Memory B cell (primary cell): ENCODE measurements at regions not wholly inside any gene's neighbourhood (a gene's known extent, or its start where the extent isn't known, plus 50 kb on each side); places are given as distances from the start of the nearest gene placed in this dataset.
"Not testable (repeated sequence)": the region's sequence is repeated elsewhere in the genome, so short reads cannot be mapped to it uniquely, and the experiment has no call there.

ENCODE experiments used
- ATAC-seq: fragments of 150-1000 bp; cut with Tn5 transposase; 2 replicates; pipeline ENCODE4 v1.10.0; 2021; ENCODE audit warnings: low read depth, mild to moderate bottlenecking, moderate library complexity
- DNase-seq, 2 donors: peaks; one replicate each; pipeline ENCODE4 v3.0.0; 2022; ENCODE audit warnings: low spot score in 2 of 2
- H3K27ac Mint-ChIP-seq: one replicate; pipeline ENCODE4 v1.8.0; 2022; ENCODE audit warnings: mild to moderate bottlenecking, moderate library complexity, mixed read lengths
- H3K27me3 Mint-ChIP-seq: one replicate; pipeline ENCODE4 v1.8.0; 2022; ENCODE audit warnings: mixed read lengths
- H3K36me3 Mint-ChIP-seq: one replicate; pipeline ENCODE4 v1.8.0; 2022; ENCODE audit warnings: mild to moderate bottlenecking, mixed read lengths
- H3K4me1 Mint-ChIP-seq: one replicate; pipeline ENCODE4 v1.8.0; 2022; ENCODE audit warnings: mixed read lengths
- H3K4me3 Mint-ChIP-seq: one replicate; pipeline ENCODE4 v1.8.0; 2022; ENCODE audit warnings: mild to moderate bottlenecking, moderate library complexity, mixed read lengths
- H3K9me3 Mint-ChIP-seq: one replicate; pipeline ENCODE4 v1.8.0; 2022; ENCODE audit warnings: mixed read lengths

GRCh38 chr6:47180633-47181032, 129.1 kb downstream of the TNFRSF21 start:
- Mint-ChIP-seq H3K4me1 (no peaks in the 10 kb centered on the region), H3K27me3 (peaks cover 1% of the 10 kb centered on the region), H3K27ac (no peak overlapping the region), H3K36me3 (no peaks in the 10 kb centered on the region), H3K9me3 (no peaks in the 10 kb centered on the region), H3K4me3 (no peak overlapping the region)
- DNase-seq: no peak
- ATAC-seq: no peak

GRCh38 chr6:47179286-47179685, 130.4 kb downstream of the TNFRSF21 start:
- DNase-seq (no peak), ATAC-seq (no peak)
- no peak overlapping the region for H3K27ac Mint-ChIP-seq
- no peaks in the 10 kb centered on the region for H3K9me3 Mint-ChIP-seq
- H3K4me3 Mint-ChIP-seq: no peak overlapping the region
- H3K4me1 Mint-ChIP-seq: no peaks in the 10 kb centered on the region
- H3K36me3 Mint-ChIP-seq: no peaks in the 10 kb centered on the region
- peaks cover 1% of the 10 kb centered on the region for H3K27me3 Mint-ChIP-seq

GRCh38 chr6:47175656-47176055, 133.5 kb upstream of the ADGRF1 start:
- Mint-ChIP-seq H3K27ac (no peak overlapping the region), H3K4me1 (no peaks in the 10 kb centered on the region), H3K36me3 (no peaks in the 10 kb centered on the region), H3K4me3 (no peak overlapping the region), H3K9me3 (no peaks in the 10 kb centered on the region), H3K27me3 (no peaks in the 10 kb centered on the region)
- ATAC-seq (no peak), DNase-seq (no peak)

GRCh38 chr6:47174502-47175023, 132.4 kb upstream of the ADGRF1 start:
- Mint-ChIP-seq H3K27ac (no peak overlapping the region), H3K9me3 (no peaks in the 10 kb centered on the region), H3K27me3 (no peaks in the 10 kb centered on the region), H3K4me1 (peaks cover 3% of the 10 kb centered on the region), H3K36me3 (no peaks in the 10 kb centered on the region), H3K4me3 (no peak overlapping the region)
- DNase-seq (no peak), ATAC-seq (no peak)

- H3K4me3 Mint-ChIP-seq, H3K27me3 Mint-ChIP-seq: not testable (repeated sequence)
These were observed 131.9 kb upstream of the ADGRF1 start for GRCh38 chr6:47174063-47174462.

GRCh38 chr6:47173145-47173544, 131.0 kb upstream of the ADGRF1 start:
- H3K27ac Mint-ChIP-seq, ATAC-seq, H3K4me1 Mint-ChIP-seq, DNase-seq, H3K27me3 Mint-ChIP-seq, H3K9me3 Mint-ChIP-seq, H3K4me3 Mint-ChIP-seq, H3K36me3 Mint-ChIP-seq: not testable (repeated sequence)

More at GRCh38 chr6:47174063-47174462, 131.9 kb upstream of the ADGRF1 start:
- DNase-seq, H3K27ac Mint-ChIP-seq, H3K36me3 Mint-ChIP-seq, ATAC-seq, H3K4me1 Mint-ChIP-seq, H3K9me3 Mint-ChIP-seq: not testable (repeated sequence)

- no peak overlapping the region for H3K4me3 Mint-ChIP-seq
- no peak for ATAC-seq
- H3K36me3 Mint-ChIP-seq: no peaks in the 10 kb centered on the region
- DNase-seq: no peak
- H3K27me3 Mint-ChIP-seq: no peaks in the 10 kb centered on the region
- H3K27ac Mint-ChIP-seq: no peak overlapping the region
- peaks cover 3% of the 10 kb centered on the region for H3K4me1 Mint-ChIP-seq
- H3K9me3 Mint-ChIP-seq: peaks cover 2% of the 10 kb centered on the region
These were observed 128.4 kb upstream of the ADGRF1 start for GRCh38 chr6:47170617-47170947.

GRCh38 chr6:47169785-47170616, 127.9 kb upstream of the ADGRF1 start:
- H3K36me3 Mint-ChIP-seq: no peaks in the 10 kb centered on the region
- no peak for ATAC-seq

GRCh38 chr6:47168180-47168579, 126.0 kb upstream of the ADGRF1 start:
- Mint-ChIP-seq H3K4me3 (no peak overlapping the region), H3K27me3 (no peaks in the 10 kb centered on the region), H3K36me3 (no peaks in the 10 kb centered on the region), H3K9me3 (peaks cover 2% of the 10 kb centered on the region), H3K27ac (no peak overlapping the region), H3K4me1 (peaks cover 3% of the 10 kb centered on the region)
- ATAC-seq: no peak
- DNase-seq: no peak

More at GRCh38 chr6:47169785-47170616, 127.9 kb upstream of the ADGRF1 start:
- Mint-ChIP-seq H3K27me3 (no peaks in the 10 kb centered on the region), H3K4me3 (no peak overlapping the region), H3K9me3 (peaks cover 2% of the 10 kb centered on the region), H3K4me1 (peaks cover 3% of the 10 kb centered on the region), H3K27ac (no peak overlapping the region)
- no peak for DNase-seq

- no peak overlapping the region for H3K4me3 Mint-ChIP-seq
- H3K27me3 Mint-ChIP-seq: peaks cover 2% of the 10 kb centered on the region
- ATAC-seq (no peak), DNase-seq (no peak)
- H3K27ac Mint-ChIP-seq: no peak overlapping the region
- H3K4me1 Mint-ChIP-seq: peaks cover 3% of the 10 kb centered on the region
- H3K9me3 Mint-ChIP-seq: peaks cover 2% of the 10 kb centered on the region
- no peaks in the 10 kb centered on the region for H3K36me3 Mint-ChIP-seq
These were observed 123.8 kb upstream of the ADGRF1 start for GRCh38 chr6:47165918-47166317.

GRCh38 chr6:47164877-47165276, 122.7 kb upstream of the ADGRF1 start:
- H3K9me3 Mint-ChIP-seq: peaks cover 2% of the 10 kb centered on the region
- H3K27me3 Mint-ChIP-seq: peaks cover 2% of the 10 kb centered on the region
- no peak for DNase-seq
- H3K36me3 Mint-ChIP-seq: no peaks in the 10 kb centered on the region
- no peak for ATAC-seq
- no peak overlapping the region for H3K4me3 Mint-ChIP-seq
- H3K27ac Mint-ChIP-seq: no peak overlapping the region
- H3K4me1 Mint-ChIP-seq: no peaks in the 10 kb centered on the region

GRCh38 chr6:47163536-47163935, 121.4 kb upstream of the ADGRF1 start:
- peaks cover 2% of the 10 kb centered on the region for H3K27me3 Mint-ChIP-seq
- no peak overlapping the region for H3K27ac Mint-ChIP-seq
- no peak for DNase-seq
- no peak overlapping the region for H3K4me3 Mint-ChIP-seq
- ATAC-seq: no peak
- no peaks in the 10 kb centered on the region for H3K4me1 Mint-ChIP-seq
- H3K9me3 Mint-ChIP-seq: peaks cover 2% of the 10 kb centered on the region
- no peaks in the 10 kb centered on the region for H3K36me3 Mint-ChIP-seq

- ATAC-seq (no peak), DNase-seq (no peak)
- no peaks in the 10 kb centered on the region for H3K36me3 Mint-ChIP-seq
- no peak overlapping the region for H3K4me3 Mint-ChIP-seq
- H3K9me3 Mint-ChIP-seq: peaks cover 2% of the 10 kb centered on the region
- no peaks in the 10 kb centered on the region for H3K4me1 Mint-ChIP-seq
- H3K27ac Mint-ChIP-seq: no peak overlapping the region
- peaks cover 2% of the 10 kb centered on the region for H3K27me3 Mint-ChIP-seq
These were observed 120.7 kb upstream of the ADGRF1 start for GRCh38 chr6:47162793-47163192.

- Mint-ChIP-seq H3K9me3 (peaks cover 2% of the 10 kb centered on the region), H3K4me1 (no peaks in the 10 kb centered on the region), H3K4me3 (no peak overlapping the region), H3K36me3 (no peaks in the 10 kb centered on the region), H3K27ac (no peak overlapping the region), H3K27me3 (peaks cover 2% of the 10 kb centered on the region)
- ATAC-seq: no peak
- no peak for DNase-seq
These were observed 120.1 kb upstream of the ADGRF1 start for GRCh38 chr6:47162231-47162630.

- H3K36me3 Mint-ChIP-seq: no peaks in the 10 kb centered on the region
- H3K4me1 Mint-ChIP-seq: no peaks in the 10 kb centered on the region
- H3K27me3 Mint-ChIP-seq: peaks cover 2% of the 10 kb centered on the region
- no peak overlapping the region for H3K4me3 Mint-ChIP-seq
- ATAC-seq: no peak
- no peaks in the 10 kb centered on the region for H3K9me3 Mint-ChIP-seq
- DNase-seq: no peak
- H3K27ac Mint-ChIP-seq: no peak overlapping the region
These were observed 119.1 kb upstream of the ADGRF1 start for GRCh38 chr6:47161176-47161687.
